Medulla oblongata (tissue), 1 donor: ENCODE measurements at regions not wholly inside any gene's neighbourhood (a gene's known extent, or its start where the extent isn't known, plus 50 kb on each side); places are given as distances from the start of the nearest gene placed in this dataset.
"Not testable (repeated sequence)": the region's sequence is repeated elsewhere in the genome, so short reads cannot be mapped to it uniquely, and the experiment has no call there.

Experiments
- DNase-seq: peaks from one replicate; pipeline ENCODE4 v3.0.0-alpha.2; 2015; ENCODE audit errors: extremely low spot score

- DNase-seq: no peak
These were observed 58.2 kb downstream of the TMEM270 start for GRCh38 chr7:73918926-73919693.

- no peak for DNase-seq
These were observed 58.9 kb downstream of the TMEM270 start for GRCh38 chr7:73919694-73920375.

- DNase-seq: no peak
These were observed 59.6 kb downstream of the TMEM270 start for GRCh38 chr7:73920406-73921134.

GRCh38 chr7:73921623-73922528, 60.9 kb downstream of the TMEM270 start:
- peak; percentile 19 for DNase-seq

GRCh38 chr7:73928644-73929043, 67.7 kb downstream of the TMEM270 start:
- DNase-seq: not testable (repeated sequence)

- no peak for DNase-seq
These were observed 70.5 kb downstream of the TMEM270 start for GRCh38 chr7:73931502-73931901.

- no peak for DNase-seq
These were observed 71.4 kb downstream of the TMEM270 start for GRCh38 chr7:73932364-73932763.

GRCh38 chr7:73933091-73933490, 72.1 kb downstream of the TMEM270 start:
- DNase-seq: no peak

GRCh38 chr7:73936967-73937366, 76.0 kb downstream of the TMEM270 start:
- DNase-seq: no peak

GRCh38 chr7:73937650-73938049, 76.7 kb downstream of the TMEM270 start:
- DNase-seq: not testable (repeated sequence)

- DNase-seq: no peak
These were observed 78.6 kb downstream of the TMEM270 start for GRCh38 chr7:73939528-73939927.

- DNase-seq: no peak
These were observed 79.8 kb downstream of the TMEM270 start for GRCh38 chr7:73940701-73941238.

- DNase-seq: no peak
These were observed 81.0 kb downstream of the TMEM270 start for GRCh38 chr7:73941836-73942551.

GRCh38 chr7:73945022-73945421, 83.0 kb upstream of the ELN start:
- DNase-seq: no peak

GRCh38 chr7:73948287-73948686, 79.7 kb upstream of the ELN start:
- no peak for DNase-seq

- DNase-seq: no peak
These were observed 75.7 kb upstream of the ELN start for GRCh38 chr7:73952266-73952665.

- peak; percentile 84 for DNase-seq
These were observed 73.8 kb upstream of the ELN start for GRCh38 chr7:73954181-73954580.

- no peak for DNase-seq
These were observed 73.1 kb upstream of the ELN start for GRCh38 chr7:73954861-73955260.

- DNase-seq: no peak
These were observed 67.4 kb upstream of the ELN start for GRCh38 chr7:73960548-73960947.

GRCh38 chr7:73961991-73962390, 66.0 kb upstream of the ELN start:
- DNase-seq: not testable (repeated sequence)
